ENCODE measurements at regions not wholly inside any gene's neighbourhood (a gene's known extent, or its start where the extent isn't known, plus 50 kb on each side); places are given as distances from the start of the nearest gene placed in this dataset.
"Not testable (repeated sequence)": the region's sequence is repeated elsewhere in the genome, so short reads cannot be mapped to it uniquely, and the experiment has no call there.

GRCh38 chr6:76578746-76579145 is 506.3 kb upstream of the IMPG1 start:
- TF ChIP-seq, protein P1, sequence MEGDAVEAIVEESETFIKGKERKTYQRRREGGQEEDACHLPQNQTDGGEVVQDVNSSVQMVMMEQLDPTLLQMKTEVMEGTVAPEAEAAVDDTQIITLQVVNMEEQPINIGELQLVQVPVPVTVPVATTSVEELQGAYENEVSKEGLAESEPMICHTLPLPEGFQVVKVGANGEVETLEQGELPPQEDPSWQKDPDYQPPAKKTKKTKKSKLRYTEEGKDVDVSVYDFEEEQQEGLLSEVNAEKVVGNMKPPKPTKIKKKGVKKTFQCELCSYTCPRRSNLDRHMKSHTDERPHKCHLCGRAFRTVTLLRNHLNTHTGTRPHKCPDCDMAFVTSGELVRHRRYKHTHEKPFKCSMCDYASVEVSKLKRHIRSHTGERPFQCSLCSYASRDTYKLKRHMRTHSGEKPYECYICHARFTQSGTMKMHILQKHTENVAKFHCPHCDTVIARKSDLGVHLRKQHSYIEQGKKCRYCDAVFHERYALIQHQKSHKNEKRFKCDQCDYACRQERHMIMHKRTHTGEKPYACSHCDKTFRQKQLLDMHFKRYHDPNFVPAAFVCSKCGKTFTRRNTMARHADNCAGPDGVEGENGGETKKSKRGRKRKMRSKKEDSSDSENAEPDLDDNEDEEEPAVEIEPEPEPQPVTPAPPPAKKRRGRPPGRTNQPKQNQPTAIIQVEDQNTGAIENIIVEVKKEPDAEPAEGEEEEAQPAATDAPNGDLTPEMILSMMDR (IDR thresholded peaks at IDR 0.05) = no peak
- no peak overlapping the region for H3K4me3 Mint-ChIP-seq
- H3K27ac ChIP-seq (ENCODE audit: low read length) = no peak overlapping the region
- H3K36me3 ChIP-seq (ENCODE audit: control insufficient read depth, insufficient read depth, low read length) = no peaks in the 10 kb centered on the region
- no peaks in the 10 kb centered on the region for H3K4me1 Mint-ChIP-seq
- H3K9me3 Mint-ChIP-seq = peaks cover 25 to 26% of the 10 kb centered on the region in 2 donors
- no peak overlapping the region for H3K27ac Mint-ChIP-seq
- intact Hi-C loops (cut with micrococcal nuclease) = no loop called here
- DNase-seq = no peak
- H3K27me3 ChIP-seq (ENCODE audit: control insufficient read depth, insufficient read depth, low read length) = no peaks in the 10 kb centered on the region
- WGBS (ENCODE audit: insufficient coverage) = no CpG with 5 or more reads among the region's 1 CpG
- no peaks in the 10 kb centered on the region for H3K36me3 Mint-ChIP-seq
- no peaks in the 10 kb centered on the region for H3K4me1 ChIP-seq (ENCODE audit: control insufficient read depth, insufficient read depth, low read length)
- H3K27me3 Mint-ChIP-seq (ENCODE audit: low read depth in 2 of 2) = no peaks in the 10 kb centered on the region
- no peak for ATAC-seq
- no peak overlapping the region for H3K4me3 ChIP-seq (ENCODE audit: low read length)
- H3K9me3 ChIP-seq (ENCODE audit: control insufficient read depth, insufficient read depth, low read length) = no peaks in the 10 kb centered on the region

DNA sequence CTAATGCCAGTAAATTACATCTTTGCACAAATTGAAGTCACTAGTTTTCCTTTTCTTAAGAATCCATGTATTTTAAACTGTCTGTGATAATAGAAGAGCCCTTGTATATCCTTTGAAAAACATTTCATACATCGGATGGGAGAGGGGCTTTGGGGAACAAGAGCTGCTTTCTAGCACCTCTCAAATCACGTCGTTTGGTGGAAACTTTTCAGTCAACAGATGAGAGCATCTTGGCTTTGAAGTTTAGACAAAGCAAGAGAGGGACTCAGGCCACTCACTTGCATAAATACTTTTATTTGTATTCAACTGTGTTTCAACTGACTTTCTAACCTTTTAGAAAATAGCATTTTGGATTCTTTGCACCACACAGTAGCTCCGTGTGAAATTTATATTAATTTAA is 502.3 kb upstream of the IMPG1 start:
- 22% methylated on average over 3 of the region's 4 CpGs for WGBS (ENCODE audit: insufficient coverage)
- Mint-ChIP-seq H3K4me1 (no peaks in the 10 kb centered on the region), H3K27me3 (ENCODE audit: low read depth in 2 of 2) (no peaks in the 10 kb centered on the region), H3K36me3 (no peaks in the 10 kb centered on the region), H3K4me3 (no peak overlapping the region), H3K27ac (no peak overlapping the region), H3K9me3 (peaks cover 14 to 16% of the 10 kb centered on the region in 2 donors)
- Histone ChIP-seq H3K9me3 (ENCODE audit: control insufficient read depth, insufficient read depth, low read length) (no peaks in the 10 kb centered on the region), H3K36me3 (ENCODE audit: control insufficient read depth, insufficient read depth, low read length) (no peaks in the 10 kb centered on the region), H3K4me3 (ENCODE audit: low read length) (no peak overlapping the region), H3K4me1 (ENCODE audit: control insufficient read depth, insufficient read depth, low read length) (no peaks in the 10 kb centered on the region), H3K27me3 (ENCODE audit: control insufficient read depth, insufficient read depth, low read length) (no peaks in the 10 kb centered on the region), H3K27ac (ENCODE audit: low read length) (no peak overlapping the region)
- no peak for ATAC-seq
- intact Hi-C loops (cut with micrococcal nuclease) = no loop called here
- TF ChIP-seq, protein P1 (IDR thresholded peaks at IDR 0.05) = no peak
- DNase-seq = no peak

DNA sequence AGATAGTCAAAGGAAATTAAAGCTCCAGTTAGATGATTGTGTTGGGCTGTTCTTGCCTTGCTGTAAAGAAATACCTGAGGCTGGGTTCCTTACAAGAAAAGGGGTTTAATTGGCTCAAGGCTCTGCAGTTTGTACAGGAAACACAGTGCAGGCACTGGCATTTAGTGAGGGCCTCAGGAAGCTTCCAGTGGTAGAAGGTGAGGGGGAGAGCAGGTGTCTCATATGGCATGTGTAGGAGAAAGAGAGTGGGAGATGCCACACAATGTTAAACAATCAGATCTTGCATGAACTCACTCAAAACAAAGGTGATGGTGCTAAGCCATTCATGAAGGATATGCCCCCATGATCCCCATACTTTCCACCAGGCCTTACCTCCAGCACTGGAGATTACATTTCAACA is 493.5 kb upstream of the IMPG1 start:
- Histone ChIP-seq H3K27me3 (ENCODE audit: control insufficient read depth, insufficient read depth, low read length) (no peaks in the 10 kb centered on the region), H3K36me3 (ENCODE audit: control insufficient read depth, insufficient read depth, low read length) (no peaks in the 10 kb centered on the region), H3K4me1 (ENCODE audit: control insufficient read depth, insufficient read depth, low read length) (no peaks in the 10 kb centered on the region), H3K9me3 (ENCODE audit: control insufficient read depth, insufficient read depth, low read length) (peaks cover 10% of the 10 kb centered on the region), H3K4me3 (ENCODE audit: low read length) (no peak overlapping the region), H3K27ac (ENCODE audit: low read length) (no peak overlapping the region)
- intact Hi-C loops (cut with micrococcal nuclease) = no loop called here
- TF ChIP-seq, protein P1 (IDR thresholded peaks at IDR 0.05) = no peak
- ATAC-seq = no peak
- no peak for DNase-seq
- H3K27ac Mint-ChIP-seq = no peak overlapping the region
- no peaks in the 10 kb centered on the region for H3K36me3 Mint-ChIP-seq
- H3K4me3 Mint-ChIP-seq = no peak overlapping the region
- H3K9me3 Mint-ChIP-seq = peaks cover 20 to 25% of the 10 kb centered on the region in 2 donors
- no peaks in the 10 kb centered on the region for H3K4me1 Mint-ChIP-seq
- H3K27me3 Mint-ChIP-seq (ENCODE audit: low read depth in 2 of 2) = no peaks in the 10 kb centered on the region

DNA sequence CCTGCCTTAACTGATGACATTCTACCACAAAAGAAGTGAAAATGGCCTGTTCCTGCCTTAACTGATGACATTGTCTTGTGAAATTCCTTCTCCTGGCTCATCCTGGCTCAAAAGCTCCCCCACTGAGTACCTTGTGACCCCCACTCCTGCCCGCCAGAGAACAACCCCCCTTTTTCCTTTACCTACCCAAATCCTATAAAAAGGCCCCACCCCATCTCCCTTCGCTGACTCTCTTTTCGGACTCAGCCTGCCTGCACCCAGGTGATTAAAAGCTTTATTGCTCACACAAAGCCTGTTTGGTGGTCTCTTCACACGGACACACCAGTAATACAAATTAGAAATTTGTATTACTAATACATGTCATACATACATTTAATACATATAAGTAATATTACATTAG is 489.9 kb upstream of the IMPG1 start:
- H3K27ac ChIP-seq (ENCODE audit: low read length); H3K4me1 Mint-ChIP-seq; H3K4me3 Mint-ChIP-seq; H3K36me3 ChIP-seq (ENCODE audit: control insufficient read depth, insufficient read depth, low read length); H3K4me3 ChIP-seq (ENCODE audit: low read length); DNase-seq; H3K27me3 ChIP-seq (ENCODE audit: control insufficient read depth, insufficient read depth, low read length); intact Hi-C loops (cut with micrococcal nuclease); H3K36me3 Mint-ChIP-seq; ATAC-seq; H3K4me1 ChIP-seq (ENCODE audit: control insufficient read depth, insufficient read depth, low read length); H3K27me3 Mint-ChIP-seq (ENCODE audit: low read depth in 2 of 2); H3K27ac Mint-ChIP-seq: not testable (repeated sequence)
- peaks cover 13 to 19% of the 10 kb centered on the region in 2 donors for H3K9me3 Mint-ChIP-seq
- H3K9me3 ChIP-seq (ENCODE audit: control insufficient read depth, insufficient read depth, low read length) = peaks cover 10% of the 10 kb centered on the region
- 92% methylated on average over 2 of the region's 4 CpGs for WGBS (ENCODE audit: insufficient coverage)

DNA sequence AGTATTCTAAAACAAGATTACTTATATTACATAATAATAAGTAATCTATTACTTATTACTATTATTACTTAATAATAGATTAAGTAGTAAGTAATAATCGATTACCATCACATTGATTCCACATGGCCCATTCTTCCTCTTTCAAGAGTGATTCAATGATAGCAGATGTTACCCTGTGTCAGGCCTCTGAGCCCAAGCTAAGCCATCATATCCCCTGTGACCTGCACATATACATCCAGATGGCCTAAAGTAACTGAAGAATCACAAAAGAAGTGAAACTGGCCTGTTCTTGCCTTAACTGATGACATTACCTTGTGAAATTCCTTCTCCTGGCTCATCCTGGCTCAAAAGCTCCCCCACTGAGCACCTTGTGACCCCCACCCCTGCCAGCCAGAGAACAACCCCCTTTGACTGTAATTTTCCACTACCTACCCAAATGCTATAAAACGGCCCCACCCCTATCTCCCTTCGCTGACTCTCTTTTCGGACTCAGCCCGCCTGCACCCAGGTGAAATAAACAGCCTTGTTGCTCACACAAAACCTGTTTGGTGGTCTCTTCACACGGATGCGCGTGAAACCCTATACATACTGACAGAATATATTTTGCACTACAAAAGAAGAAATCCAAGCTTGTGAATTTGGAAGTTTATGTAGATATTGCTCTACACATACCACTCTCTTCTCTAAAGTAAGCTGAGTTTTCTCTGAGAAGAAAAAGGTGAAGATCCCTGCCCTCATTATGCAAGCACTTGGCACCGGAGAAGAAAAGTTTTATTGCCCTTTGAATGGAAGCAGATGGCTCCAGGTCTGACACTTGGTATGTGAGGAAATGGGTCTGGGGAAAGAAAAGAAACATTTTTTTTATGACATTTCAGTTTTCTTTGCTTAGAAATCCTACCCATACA is 488.6 kb upstream of the IMPG1 start:
- H3K27ac ChIP-seq (ENCODE audit: low read length); H3K27me3 ChIP-seq (ENCODE audit: control insufficient read depth, insufficient read depth, low read length); intact Hi-C loops (cut with micrococcal nuclease); H3K36me3 ChIP-seq (ENCODE audit: control insufficient read depth, insufficient read depth, low read length); H3K4me3 ChIP-seq (ENCODE audit: low read length); H3K36me3 Mint-ChIP-seq; H3K4me3 Mint-ChIP-seq; DNase-seq; H3K4me1 ChIP-seq (ENCODE audit: control insufficient read depth, insufficient read depth, low read length); H3K9me3 ChIP-seq (ENCODE audit: control insufficient read depth, insufficient read depth, low read length); ATAC-seq; H3K4me1 Mint-ChIP-seq; H3K27ac Mint-ChIP-seq; H3K27me3 Mint-ChIP-seq (ENCODE audit: low read depth in 2 of 2): not testable (repeated sequence)
- 57% methylated on average over 6 of the region's 9 CpGs for whole genome bisulfite sequencing (ENCODE audit: insufficient coverage)
- H3K9me3 Mint-ChIP-seq = peaks cover 12 to 15% of the 10 kb centered on the region in 2 donors

All from natural killer cell (primary cell).